HCT116 (cell line): ENCODE measurements at regions not wholly inside any gene's neighbourhood (a gene's known extent, or its start where the extent isn't known, plus 50 kb on each side); places are given as distances from the start of the nearest gene placed in this dataset.

Experiments used
- ATAC-seq: fragments of 200-7000 bp; cut with Tn5 transposase; 2 replicates; pipeline ENCODE4 v1.9.1; 2020; ENCODE audit warnings: mild to moderate bottlenecking, moderate library complexity
- BruUV-seq: library from RNA; stranded (reverse); fragments of 400-500 nt; replicated peaks from 2 replicates; lab custom pipeline; 2021; lab: Mats Ljungman, UMichigan
- CTCF ChIA-PET: fragments of 300-600 bp; sonication (Branson Sonifier 250); formaldehyde crosslinking; loops from one replicate; lab custom pipeline; 2021; ENCODE audit warnings: antibody characterized with exemption; lab: Charles Lee
- POLR2A ChIA-PET: fragments of 300-600, 350-600 bp; sonication (Branson Sonifier 250); formaldehyde crosslinking; loops from one replicate; lab custom pipeline; 2021; ENCODE audit warnings: antibody characterized with exemption; lab: Charles Lee
- RAD21 ChIA-PET, 2 experiments: fragments of 300-600 bp; sonication (Branson Sonifier 250); formaldehyde crosslinking; loops; one replicate each; lab custom pipeline; 2023; ENCODE audit warnings: low total read pairs in 2 of 2; ENCODE audit not compliant: uncharacterized antibody in 2 of 2, unreplicated experiment in 2 of 2, low non-redundant PET in 1 of 2; lab: Charles Lee
- DNase-seq: peaks from one replicate; pipeline ENCODE4 v3.0.0-alpha.2; 2010; ENCODE audit warnings: low read depth, low spot score
- H2AFZ ChIP-seq: fragments of 200-600 bp; shearing (Covaris generic), sonication (generic); 2 replicates; pipeline ENCODE4 v1.6.1; 2017; ENCODE audit warnings: low read depth, mixed run types, mixed read lengths, antibody characterized with exemption, low read length; ENCODE audit not compliant: poor library complexity, severe bottlenecking
- H3K27ac ChIP-seq: 2 replicates; pipeline ENCODE4 v1.5.1; 2012; ENCODE audit warnings: low read depth, low read length
- H3K27me3 ChIP-seq: fragments of 200-600 bp; sonication (generic); 2 replicates; pipeline ENCODE4 v1.6.1; 2016; ENCODE audit warnings: mixed run types, low read length, mixed read lengths; ENCODE audit not compliant: insufficient read depth
- H3K36me3 ChIP-seq, 2 experiments: fragments of 200-500 bp in 1 of 2; fragments of 200-600 bp in 1 of 2; sonication (Bioruptor generic) in 1 of 2; sonication (generic) in 1 of 2; 2 replicates each; pipeline versions ENCODE4 v1.5.1 to v1.6.1; 2014 to 2016; ENCODE audit warnings: low read length in 2 of 2, inconsistent platforms in 1 of 2, mixed read lengths in 1 of 2, mixed run types in 1 of 2; ENCODE audit not compliant: insufficient read depth in 2 of 2, control insufficient read depth in 1 of 2
- H3K4me1 ChIP-seq, 2 experiments: fragments of 200-600 bp in 1 of 2; sonication (generic) in 1 of 2; 2 replicates each; pipeline versions ENCODE4 v1.5.1 to v1.6.1; 2012 to 2017; ENCODE audit warnings: low read length in 2 of 2, inconsistent platforms in 1 of 2, mild to moderate bottlenecking in 1 of 2, mixed read lengths in 1 of 2, mixed run types in 1 of 2, moderate library complexity in 1 of 2; ENCODE audit not compliant: insufficient read depth in 2 of 2, control insufficient read depth in 1 of 2
- H3K4me2 ChIP-seq: fragments of 200-600 bp; sonication (generic); 2 replicates; pipeline ENCODE4 v1.6.1; 2017; ENCODE audit warnings: mixed run types, low read length, mixed read lengths
- H3K4me3 ChIP-seq, 2 experiments: fragments of 200-600 bp in 1 of 2; sonication (generic) in 1 of 2; replicated peaks in 1 of 2; 2 replicates each; pipeline ENCODE4 v1.5.1; 2011 to 2016; ENCODE audit warnings: low read length in 2 of 2, control low read depth in 1 of 2, low read depth in 1 of 2, mild to moderate bottlenecking in 1 of 2, mixed read lengths in 1 of 2, mixed run types in 1 of 2
- H3K79me2 ChIP-seq: fragments of 200-600 bp; sonication (generic); 2 replicates; pipeline ENCODE4 v1.6.1; 2017; ENCODE audit warnings: mild to moderate bottlenecking, mixed run types, low read length, moderate library complexity, mixed read lengths; ENCODE audit not compliant: insufficient read depth
- H3K9ac ChIP-seq: fragments of 200-600 bp; sonication (generic); 2 replicates; pipeline ENCODE4 v1.6.1; 2016; ENCODE audit warnings: low read length, mixed read lengths
- H3K9me2 ChIP-seq: fragments of 200-600 bp; sonication (generic), shearing (Covaris generic); 2 replicates; pipeline ENCODE4 v1.6.1; 2017; ENCODE audit warnings: mixed run types, mild to moderate bottlenecking, moderate library complexity; ENCODE audit not compliant: insufficient read depth
- H3K9me3 ChIP-seq, 2 experiments: fragments of 200-500 bp in 1 of 2; fragments of 200-600 bp in 1 of 2; sonication (Bioruptor generic) in 1 of 2; sonication (generic) in 1 of 2; 2 replicates each; pipeline ENCODE4 v1.6.1; 2014 to 2017; ENCODE audit warnings: low read length in 2 of 2, mixed read lengths in 2 of 2, inconsistent platforms in 1 of 2, low read depth in 1 of 2, mild to moderate bottlenecking in 1 of 2, mixed run types in 1 of 2, moderate library complexity in 1 of 2; ENCODE audit not compliant: control insufficient read depth in 1 of 2, insufficient read depth in 1 of 2
- H4K20me1 ChIP-seq: fragments of 200-600 bp; sonication (generic), shearing (Covaris generic); 2 replicates; pipeline ENCODE4 v1.6.1; 2017; ENCODE audit warnings: mixed run types, mild to moderate bottlenecking, moderate library complexity; ENCODE audit not compliant: insufficient read depth
- CEBPB ChIP-seq: IDR thresholded peaks from 2 replicates; pipeline ENCODE4 v1.6.1; 2012; ENCODE audit warnings: low read depth
- ELF1 ChIP-seq: IDR thresholded peaks from 2 replicates; pipeline ENCODE4 v1.6.1; 2012; ENCODE audit warnings: low read depth, borderline replicate concordance
- EZH2 ChIP-seq: fragments of 200-600 bp; sonication (generic); IDR thresholded peaks from 2 replicates; pipeline ENCODE4 v1.6.1; 2017; ENCODE audit warnings: antibody characterized with exemption, mixed run types
- EZH2phosphoT487 ChIP-seq: fragments of 200-600 bp; IDR thresholded peaks from 2 replicates; pipeline ENCODE4 v1.6.1; 2018; ENCODE audit warnings: antibody characterized with exemption, borderline replicate concordance
- MAX ChIP-seq: IDR thresholded peaks from 2 replicates; pipeline ENCODE4 v1.6.1; 2012
- POLR2AphosphoS5 ChIP-seq: IDR thresholded peaks from 2 replicates; pipeline ENCODE4 v1.6.1; 2011; ENCODE audit warnings: mild to moderate bottlenecking, low read depth, low read length, moderate library complexity
- RAD21 ChIP-seq: IDR thresholded peaks from 2 replicates; pipeline ENCODE4 v1.6.1; 2012; ENCODE audit warnings: low read depth, mild to moderate bottlenecking
- REST ChIP-seq: IDR thresholded peaks from 2 replicates; pipeline ENCODE4 v1.6.1; 2012; ENCODE audit warnings: low read depth
- SP1 ChIP-seq: IDR thresholded peaks from 2 replicates; pipeline ENCODE4 v1.6.1; 2012; ENCODE audit warnings: low read depth
- ZNF274 ChIP-seq: fragments of 200-500 bp; sonication (Bioruptor generic); IDR thresholded peaks from 2 replicates; pipeline ENCODE4 v1.6.1; 2014; ENCODE audit warnings: mild to moderate bottlenecking, low read depth, low read length, inconsistent platforms
- intact Hi-C: fragments of 100-400 bp; cut with micrococcal nuclease; formaldehyde crosslinking; loops from 2 replicates; pipeline ENCODE4 v1.10.0; 2022
- TF ChIP-seq, protein P1 (sequence below), 3 experiments: fragments of 200-600 bp in 1 of 3; sonication (generic) in 1 of 3; IDR thresholded peaks in 2 of 3; conservative IDR thresholded peaks in 1 of 3; 2 replicates each; pipeline ENCODE4 v1.5.1; 2012 to 2017; ENCODE audit warnings: low read depth in 2 of 3, low read length in 2 of 3, antibody characterized with exemption in 1 of 3, borderline replicate concordance in 1 of 3, control low read depth in 1 of 3, mild to moderate bottlenecking in 1 of 3, mixed read lengths in 1 of 3, mixed run types in 1 of 3, moderate library complexity in 1 of 3; ENCODE audit not compliant: insufficient read depth in 1 of 3

- Histone ChIP-seq H3K27ac (no peak overlapping the region), H3K4me2 (no peak overlapping the region), H3K4me3 (no peak overlapping the region), H2AFZ (no peak overlapping the region), H3K36me3 (no peaks in the 10 kb centered on the region), H3K9ac (no peak overlapping the region), H3K79me2 (no peaks in the 10 kb centered on the region), H3K27me3 (no peaks in the 10 kb centered on the region), H3K4me1 (no peaks in the 10 kb centered on the region), H3K9me2 (no peaks in the 10 kb centered on the region), H3K9me3 (no peaks in the 10 kb centered on the region), H4K20me1 (no peaks in the 10 kb centered on the region)
- no TSS peak for BruUV-seq
- ChIA-PET RAD21 (no interaction called here), POLR2A (no interaction called here), CTCF (no interaction called here)
- DNase-seq, result no peak
- ATAC-seq, result peak; percentile 44; the same call in 1 of the 2 replicates
- intact Hi-C loops, result no loop called here
- TF ChIP-seq, protein P1, sequence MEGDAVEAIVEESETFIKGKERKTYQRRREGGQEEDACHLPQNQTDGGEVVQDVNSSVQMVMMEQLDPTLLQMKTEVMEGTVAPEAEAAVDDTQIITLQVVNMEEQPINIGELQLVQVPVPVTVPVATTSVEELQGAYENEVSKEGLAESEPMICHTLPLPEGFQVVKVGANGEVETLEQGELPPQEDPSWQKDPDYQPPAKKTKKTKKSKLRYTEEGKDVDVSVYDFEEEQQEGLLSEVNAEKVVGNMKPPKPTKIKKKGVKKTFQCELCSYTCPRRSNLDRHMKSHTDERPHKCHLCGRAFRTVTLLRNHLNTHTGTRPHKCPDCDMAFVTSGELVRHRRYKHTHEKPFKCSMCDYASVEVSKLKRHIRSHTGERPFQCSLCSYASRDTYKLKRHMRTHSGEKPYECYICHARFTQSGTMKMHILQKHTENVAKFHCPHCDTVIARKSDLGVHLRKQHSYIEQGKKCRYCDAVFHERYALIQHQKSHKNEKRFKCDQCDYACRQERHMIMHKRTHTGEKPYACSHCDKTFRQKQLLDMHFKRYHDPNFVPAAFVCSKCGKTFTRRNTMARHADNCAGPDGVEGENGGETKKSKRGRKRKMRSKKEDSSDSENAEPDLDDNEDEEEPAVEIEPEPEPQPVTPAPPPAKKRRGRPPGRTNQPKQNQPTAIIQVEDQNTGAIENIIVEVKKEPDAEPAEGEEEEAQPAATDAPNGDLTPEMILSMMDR (IDR thresholded peaks at IDR 0.05 in 2 of 3, conservative IDR thresholded peaks at IDR 0.05 in 1 of 3; ENCODE audit: borderline replicate concordance in 1 of 3, insufficient read depth in 1 of 3, low read depth in 2 of 3, low read length in 2 of 3), result peak in 2 of 3 experiments; percentile 40 to 43; a peak in 4 of 6 replicates
- TF ChIP-seq POLR2AphosphoS5, result no peak
Observed at GRCh38 chr5:135750506-135750905, 84.0 kb upstream of the SLC25A48 start.

DNA sequence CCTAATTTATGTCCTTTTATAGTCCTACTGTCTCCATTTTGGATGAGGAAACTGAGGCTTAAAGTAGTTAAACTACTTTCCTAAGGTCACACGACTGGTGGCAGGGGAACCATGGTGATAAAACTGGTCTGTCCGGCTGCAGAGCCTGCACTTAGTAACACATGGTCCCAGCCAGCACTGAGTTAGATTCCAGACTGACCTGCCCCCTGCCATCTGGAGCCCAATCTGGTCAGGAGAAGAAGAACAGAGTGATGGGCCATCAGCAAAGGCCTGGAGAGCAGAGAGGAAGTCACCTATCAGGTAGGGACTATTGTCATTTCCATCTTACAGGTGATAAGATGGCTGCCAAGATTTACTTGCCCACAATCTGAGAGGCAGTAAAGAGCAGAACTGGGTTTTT is 86.6 kb upstream of the SLC25A48 start:
- Histone ChIP-seq H3K36me3 (no peaks in the 10 kb centered on the region), H2AFZ (no peak overlapping the region), H3K9me3 (no peaks in the 10 kb centered on the region)
- DNase-seq (no peak), ATAC-seq (no peak)
- intact Hi-C loops, result no loop called here
- CTCF ChIA-PET, result no interaction called here
- TF ChIP-seq REST, result no peak
- no peak for TF ChIP-seq ZNF274
- TF ChIP-seq CEBPB, result no peak
- no peak for TF ChIP-seq MAX
- no peak for TF ChIP-seq ELF1
- TF ChIP-seq, protein P1 (IDR thresholded peaks at IDR 0.05 in 2 of 3, conservative IDR thresholded peaks at IDR 0.05 in 1 of 3; ENCODE audit: borderline replicate concordance in 1 of 3, insufficient read depth in 1 of 3, low read depth in 2 of 3, low read length in 2 of 3), result no peak
- no peak for TF ChIP-seq EZH2phosphoT487
- no peak for TF ChIP-seq RAD21
- TF ChIP-seq EZH2, result no peak
- TF ChIP-seq SP1, result no peak
- TF ChIP-seq, all 23 proteins: peak for 0
- ChIA-PET POLR2A (no interaction called here), RAD21 (no interaction called here)
- H3K4me3 ChIP-seq, result no peak overlapping the region
- H3K79me2 ChIP-seq, result no peaks in the 10 kb centered on the region
- no peak overlapping the region for H3K4me2 ChIP-seq
- H3K27ac ChIP-seq, result no peak overlapping the region
- H3K27me3 ChIP-seq, result no peaks in the 10 kb centered on the region
- H4K20me1 ChIP-seq, result no peaks in the 10 kb centered on the region
- H3K4me1 ChIP-seq, result no peaks in the 10 kb centered on the region
- H3K9ac ChIP-seq, result no peak overlapping the region
- no TSS peak for BruUV-seq
- no peaks in the 10 kb centered on the region for H3K9me2 ChIP-seq
